K562 (cell line): ENCODE measurements at regions not wholly inside any gene's neighbourhood (a gene's known extent, or its start where the extent isn't known, plus 50 kb on each side); places are given as distances from the start of the nearest gene placed in this dataset.

Experiments
- ATAC-seq: fragments of 200-7000 bp; cut with Tn5 transposase; 3 replicates; pipeline ENCODE4 v1.9.1; 2020; ENCODE audit warnings: moderate library complexity
- BruUV-seq: library from RNA; stranded (reverse); fragments of 400-500 nt; replicated peaks from 2 replicates; lab custom pipeline; 2021; lab: Mats Ljungman, UMichigan
- CTCF ChIA-PET: fragments of 300-600 bp; formaldehyde crosslinking; extraction: SDS; loops from one replicate; lab custom pipeline; 2021; ENCODE audit warnings: low intra/inter-chr PET ratio; lab: Yijun Ruan, JAX
- POLR2A ChIA-PET: fragments of 300-600, 350-650 bp; sonication (Branson Sonifier 250); formaldehyde crosslinking; extraction: SDS; loops from one replicate; lab custom pipeline; 2021; ENCODE audit warnings: antibody characterized with exemption, inconsistent platforms; lab: Yijun Ruan, JAX
- DNase-seq, 4 experiments: peaks; one replicate each; pipeline versions ENCODE4 v3.0.0 to v3.0.0-alpha.2; 2011 to 2018; ENCODE audit warnings: low spot score in 3 of 4, mixed read lengths in 3 of 4; ENCODE audit errors: extremely low read depth in 1 of 4
- FAIRE-seq: peaks from 2 replicates; lab custom pipeline; 2011; peaks lifted over from hg19 to GRCh38; lab: Jason Lieb, UNC
- H2AFZ ChIP-seq: 2 replicates; pipeline ENCODE4 v1.6.0; 2011; ENCODE audit warnings: low read depth, low read length, control low read depth, inconsistent platforms
- H3K27ac ChIP-seq: fragments of 200-600 bp; 3 replicates; pipeline ENCODE4 v1.8.0; 2011; ENCODE audit warnings: low read depth, mild to moderate bottlenecking, control low read depth, inconsistent platforms, low read length, moderate library complexity, mixed read lengths; ENCODE audit errors: extremely low read depth
- H3K27me3 ChIP-seq, 2 experiments: fragments of 300-600 bp in 1 of 2; 2 replicates in 1 of 2; 3 replicates in 1 of 2; pipeline versions ENCODE4 v1.6.0 to v1.8.0; 2011; ENCODE audit warnings: inconsistent platforms in 2 of 2, low read length in 2 of 2, mild to moderate bottlenecking in 1 of 2, mixed read lengths in 1 of 2, moderate library complexity in 1 of 2; ENCODE audit not compliant: control insufficient read depth in 2 of 2, insufficient read depth in 2 of 2
- H3K36me3 ChIP-seq: fragments of 300-600 bp; 3 replicates; pipeline ENCODE4 v1.8.0; 2011; ENCODE audit warnings: mild to moderate bottlenecking, low read length, inconsistent platforms; ENCODE audit not compliant: control insufficient read depth, insufficient read depth
- H3K4me1 ChIP-seq, 2 experiments: fragments of 200-600 bp in 1 of 2; replicated peaks in 1 of 2; 2 replicates in 1 of 2; 3 replicates in 1 of 2; pipeline versions ENCODE4 v1.5.1 to v1.8.0; 2011; ENCODE audit warnings: inconsistent platforms in 2 of 2, low read length in 2 of 2, mild to moderate bottlenecking in 1 of 2, mixed read lengths in 1 of 2, moderate library complexity in 1 of 2; ENCODE audit not compliant: control insufficient read depth in 2 of 2, insufficient read depth in 2 of 2
- H3K4me2 ChIP-seq: 2 replicates; pipeline ENCODE4 v1.6.1; 2011; ENCODE audit warnings: low read length, control low read depth, inconsistent platforms, mixed read lengths; ENCODE audit not compliant: insufficient read depth
- H3K4me3 ChIP-seq: fragments of 200-600 bp; sonication (generic), shearing (Covaris generic); 2 replicates; pipeline ENCODE4 v1.5.1; 2016; ENCODE audit warnings: control low read depth, inconsistent platforms
- H3K79me2 ChIP-seq: fragments of 200-600 bp; 3 replicates; pipeline ENCODE4 v1.8.0; 2011; ENCODE audit warnings: low read length, inconsistent platforms; ENCODE audit not compliant: control insufficient read depth, insufficient read depth
- H3K9ac ChIP-seq, 2 experiments: 2 replicates each; pipeline versions ENCODE4 v1.6.0 to v1.6.1; 2011; ENCODE audit warnings: low read depth in 2 of 2, low read length in 2 of 2, control low read depth in 1 of 2, inconsistent platforms in 1 of 2, mild to moderate bottlenecking in 1 of 2, mixed read lengths in 1 of 2; ENCODE audit not compliant: insufficient read depth in 1 of 2
- H3K9me1 ChIP-seq: one replicate; pipeline ENCODE4 v1.6.0; 2011; ENCODE audit warnings: inconsistent platforms, mild to moderate bottlenecking, low read length, moderate library complexity; ENCODE audit not compliant: control insufficient read depth, insufficient read depth
- H3K9me3 ChIP-seq: replicated peaks from 2 replicates; pipeline ENCODE4 v1.5.1; 2011; ENCODE audit warnings: low read depth, low read length, inconsistent platforms; ENCODE audit not compliant: control insufficient read depth, insufficient read depth
- H4K20me1 ChIP-seq: replicated peaks from 2 replicates; pipeline ENCODE4 v1.6.1; 2011; ENCODE audit warnings: low read length, inconsistent platforms, mixed read lengths; ENCODE audit not compliant: control insufficient read depth, insufficient read depth
- RAD21 ChIP-seq, 2 experiments: fragments of 250-450 bp in 1 of 2; fragments of 450-650 bp in 1 of 2; sonication (Bioruptor Pico) in 1 of 2; formaldehyde crosslinking in 1 of 2; IDR thresholded peaks in 1 of 2; conservative IDR thresholded peaks in 1 of 2; 2 replicates each; pipeline versions ENCODE4 v1.4.0 to v1.8.0; 2020 to 2022; ENCODE audit warnings: mild to moderate bottlenecking in 2 of 2, moderate library complexity in 1 of 2
- ZFP36 ChIP-seq: fragments of 150-350 bp; IDR thresholded peaks from 2 replicates; pipeline ENCODE4 v1.6.1; 2018; ENCODE audit warnings: low read length, low read depth; ENCODE audit not compliant: partially characterized antibody
- ZNF133 ChIP-seq: fragments of 250-450 bp; sonication (Bioruptor Pico); IDR thresholded peaks from 2 replicates; pipeline ENCODE4 v1.4.0; 2020; ENCODE audit warnings: mild to moderate bottlenecking
- WGBS: fragments of 100-300 bp; shearing (Covaris generic); methylation state at CpG from one replicate; pipeline ENCODE4 v1.1.6; 2016; ENCODE audit warnings: low coverage, mixed read lengths; ENCODE audit not compliant: insufficient coverage; ENCODE audit errors: missing lambda C conversion rate; 5-methylcytosine and 5-hydroxymethylcytosine counted together
- in situ Hi-C: fragments of 300-500 bp; cut with MboI; formaldehyde crosslinking; loops from 4 replicates; pipeline ENCODE4 v1.15.0; 2018; ENCODE audit warnings: inconsistent platforms, mixed read lengths
- intact Hi-C: fragments of 100-400 bp; cut with micrococcal nuclease; formaldehyde crosslinking; loops from 2 replicates; pipeline ENCODE4 v1.14.2; 2022
- TF ChIP-seq, protein P1 (sequence below), 2 experiments: IDR thresholded peaks in 1 of 2; conservative IDR thresholded peaks in 1 of 2; 2 replicates each; pipeline ENCODE4 v1.6.1; 2016; ENCODE audit warnings: low read depth in 2 of 2, mild to moderate bottlenecking in 1 of 2, missing compliant biosample characterization in 1 of 2, missing genetic modification characterization in 1 of 2, moderate library complexity in 1 of 2
- TF ChIP-seq, protein P2 (sequence below), 2 experiments: fragments of 450-650 bp; formaldehyde crosslinking in 1 of 2; IDR thresholded peaks; 2 replicates each; pipeline versions ENCODE4 v1.4.0 to v1.6.1; 2014 to 2020; ENCODE audit warnings: mild to moderate bottlenecking in 2 of 2, borderline replicate concordance in 1 of 2, low read depth in 1 of 2
- TF ChIP-seq, protein P3 (sequence below): fragments of 250-450 bp; sonication (Bioruptor Pico); IDR thresholded peaks from 2 replicates; pipeline ENCODE4 v1.5.0; 2020; ENCODE audit warnings: mild to moderate bottlenecking, borderline replicate concordance

DNA sequence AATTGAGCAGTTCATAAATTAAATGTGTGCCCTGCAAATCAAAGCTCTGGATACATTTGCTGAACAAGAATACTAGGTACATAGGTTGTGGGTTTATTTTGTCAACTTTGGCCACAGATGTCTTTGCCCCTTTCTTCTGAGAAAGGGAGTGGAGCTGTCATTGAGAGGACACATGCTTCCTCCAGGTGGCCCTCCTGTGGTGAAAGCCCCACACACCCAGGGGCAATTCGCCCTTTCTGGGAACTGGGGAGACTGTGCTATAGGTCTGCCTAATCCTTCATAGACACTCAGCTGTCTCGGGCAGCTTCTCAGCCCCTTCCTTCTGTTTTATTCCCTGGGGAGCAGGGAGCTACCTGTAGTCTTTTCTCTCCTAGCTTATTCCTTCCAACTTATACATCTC lies 605.7 kb upstream of the DPP6 start:
- Histone ChIP-seq H3K9me3 (no peaks in the 10 kb centered on the region), H3K9ac (no peak overlapping the region), H3K79me2 (no peaks in the 10 kb centered on the region), H3K9me1 (no peaks in the 10 kb centered on the region), H3K4me2 (no peak overlapping the region), H3K27ac (no peak overlapping the region), H3K4me1 (no peaks in the 10 kb centered on the region), H3K4me3 (no peak overlapping the region), H3K27me3 (peaks cover 32 to 41% of the 10 kb centered on the region in 2 experiments), H4K20me1 (no peaks in the 10 kb centered on the region; the same call in 1 of the 2 replicates), H2AFZ (no peak overlapping the region), H3K36me3 (no peaks in the 10 kb centered on the region)
- DNase-seq (peak in 3 of 4 experiments; percentile 17 to 45 (median 25)), FAIRE-seq (no peak), ATAC-seq (peak; percentile 86)
- no TSS peak for BruUV-seq
- WGBS, result 0% methylated on average over 2 of the region's 2 CpGs
- in situ Hi-C loops, result no loop called here
- ChIA-PET CTCF (no interaction called here), POLR2A (interaction anchor here (1.1 kb wide), 1 partner anchor 44 kb away, joined by 5 read pairs; no protein-coding TSS in a partner anchor)
- intact Hi-C loops, result no loop called here
- TF ChIP-seq ZNF133 (CRISPR knock-in tag) (no peak), ZFP36 (peak; percentile 60), RAD21 (CRISPR knock-in tag; conservative IDR thresholded peaks at IDR 0.05 in 1 of 2, IDR thresholded peaks at IDR 0.05 in 1 of 2) (peak in 1 of 2 experiments; percentile 30; a peak in 2 of 4 replicates)
- TF ChIP-seq, protein P1, sequence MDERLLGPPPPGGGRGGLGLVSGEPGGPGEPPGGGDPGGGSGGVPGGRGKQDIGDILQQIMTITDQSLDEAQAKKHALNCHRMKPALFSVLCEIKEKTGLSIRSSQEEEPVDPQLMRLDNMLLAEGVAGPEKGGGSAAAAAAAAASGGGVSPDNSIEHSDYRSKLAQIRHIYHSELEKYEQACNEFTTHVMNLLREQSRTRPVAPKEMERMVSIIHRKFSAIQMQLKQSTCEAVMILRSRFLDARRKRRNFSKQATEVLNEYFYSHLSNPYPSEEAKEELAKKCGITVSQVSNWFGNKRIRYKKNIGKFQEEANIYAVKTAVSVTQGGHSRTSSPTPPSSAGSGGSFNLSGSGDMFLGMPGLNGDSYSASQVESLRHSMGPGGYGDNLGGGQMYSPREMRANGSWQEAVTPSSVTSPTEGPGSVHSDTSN (CRISPR knock-in tag; IDR thresholded peaks at IDR 0.05; ENCODE audit: low read depth), result no peak
- TF ChIP-seq, protein P1 (tag; conservative IDR thresholded peaks at IDR 0.05; ENCODE audit: low read depth), result no peak
- TF ChIP-seq, protein P2, sequence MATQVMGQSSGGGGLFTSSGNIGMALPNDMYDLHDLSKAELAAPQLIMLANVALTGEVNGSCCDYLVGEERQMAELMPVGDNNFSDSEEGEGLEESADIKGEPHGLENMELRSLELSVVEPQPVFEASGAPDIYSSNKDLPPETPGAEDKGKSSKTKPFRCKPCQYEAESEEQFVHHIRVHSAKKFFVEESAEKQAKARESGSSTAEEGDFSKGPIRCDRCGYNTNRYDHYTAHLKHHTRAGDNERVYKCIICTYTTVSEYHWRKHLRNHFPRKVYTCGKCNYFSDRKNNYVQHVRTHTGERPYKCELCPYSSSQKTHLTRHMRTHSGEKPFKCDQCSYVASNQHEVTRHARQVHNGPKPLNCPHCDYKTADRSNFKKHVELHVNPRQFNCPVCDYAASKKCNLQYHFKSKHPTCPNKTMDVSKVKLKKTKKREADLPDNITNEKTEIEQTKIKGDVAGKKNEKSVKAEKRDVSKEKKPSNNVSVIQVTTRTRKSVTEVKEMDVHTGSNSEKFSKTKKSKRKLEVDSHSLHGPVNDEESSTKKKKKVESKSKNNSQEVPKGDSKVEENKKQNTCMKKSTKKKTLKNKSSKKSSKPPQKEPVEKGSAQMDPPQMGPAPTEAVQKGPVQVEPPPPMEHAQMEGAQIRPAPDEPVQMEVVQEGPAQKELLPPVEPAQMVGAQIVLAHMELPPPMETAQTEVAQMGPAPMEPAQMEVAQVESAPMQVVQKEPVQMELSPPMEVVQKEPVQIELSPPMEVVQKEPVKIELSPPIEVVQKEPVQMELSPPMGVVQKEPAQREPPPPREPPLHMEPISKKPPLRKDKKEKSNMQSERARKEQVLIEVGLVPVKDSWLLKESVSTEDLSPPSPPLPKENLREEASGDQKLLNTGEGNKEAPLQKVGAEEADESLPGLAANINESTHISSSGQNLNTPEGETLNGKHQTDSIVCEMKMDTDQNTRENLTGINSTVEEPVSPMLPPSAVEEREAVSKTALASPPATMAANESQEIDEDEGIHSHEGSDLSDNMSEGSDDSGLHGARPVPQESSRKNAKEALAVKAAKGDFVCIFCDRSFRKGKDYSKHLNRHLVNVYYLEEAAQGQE (IDR thresholded peaks at IDR 0.05; ENCODE audit: borderline replicate concordance), result peak; percentile 16; the same call in 1 of the 2 replicates
- TF ChIP-seq, protein P2 (CRISPR knock-in tag; IDR thresholded peaks at IDR 0.05; ENCODE audit: low read depth), result no peak
- TF ChIP-seq, protein P3, sequence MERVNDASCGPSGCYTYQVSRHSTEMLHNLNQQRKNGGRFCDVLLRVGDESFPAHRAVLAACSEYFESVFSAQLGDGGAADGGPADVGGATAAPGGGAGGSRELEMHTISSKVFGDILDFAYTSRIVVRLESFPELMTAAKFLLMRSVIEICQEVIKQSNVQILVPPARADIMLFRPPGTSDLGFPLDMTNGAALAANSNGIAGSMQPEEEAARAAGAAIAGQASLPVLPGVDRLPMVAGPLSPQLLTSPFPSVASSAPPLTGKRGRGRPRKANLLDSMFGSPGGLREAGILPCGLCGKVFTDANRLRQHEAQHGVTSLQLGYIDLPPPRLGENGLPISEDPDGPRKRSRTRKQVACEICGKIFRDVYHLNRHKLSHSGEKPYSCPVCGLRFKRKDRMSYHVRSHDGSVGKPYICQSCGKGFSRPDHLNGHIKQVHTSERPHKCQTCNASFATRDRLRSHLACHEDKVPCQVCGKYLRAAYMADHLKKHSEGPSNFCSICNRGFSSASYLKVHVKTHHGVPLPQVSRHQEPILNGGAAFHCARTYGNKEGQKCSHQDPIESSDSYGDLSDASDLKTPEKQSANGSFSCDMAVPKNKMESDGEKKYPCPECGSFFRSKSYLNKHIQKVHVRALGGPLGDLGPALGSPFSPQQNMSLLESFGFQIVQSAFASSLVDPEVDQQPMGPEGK (CRISPR knock-in tag), result no peak
